GM12878 (cell line): ENCODE measurements at regions not wholly inside any gene's neighbourhood (a gene's known extent, or its start where the extent isn't known, plus 50 kb on each side); places are given as distances from the start of the nearest gene placed in this dataset.

Experiments
- ATAC-seq: fragments of 200-7000 bp; cut with Tn5 transposase; 3 replicates; pipeline ENCODE4 v1.9.1; 2020; ENCODE audit warnings: mild to moderate bottlenecking, moderate library complexity
- BruUV-seq: library from RNA; stranded (reverse); fragments of 400-500 nt; replicated peaks from 2 replicates; lab custom pipeline; 2021; lab: Mats Ljungman, UMichigan
- CTCF ChIA-PET: fragments of 300-600 bp; sonication (Branson Sonifier 250); formaldehyde crosslinking; extraction: SDS; loops from one replicate; lab custom pipeline; 2021; ENCODE audit warnings: inconsistent platforms; lab: Yijun Ruan, JAX
- POLR2A ChIA-PET: fragments of 350-600 bp; formaldehyde crosslinking; extraction: SDS; loops from one replicate; lab custom pipeline; 2021; ENCODE audit warnings: inconsistent platforms; lab: Charles Lee
- RAD21 ChIA-PET: fragments of 300-600 bp; sonication (Branson Sonifier 250); formaldehyde crosslinking; loops from one replicate; lab custom pipeline; 2023; ENCODE audit warnings: antibody characterized with exemption; ENCODE audit not compliant: unreplicated experiment; lab: Charles Lee
- SMC1A ChIA-PET: fragments of 300-600 bp; sonication (Branson Sonifier 250); formaldehyde crosslinking; loops from one replicate; lab custom pipeline; 2023; ENCODE audit not compliant: unreplicated experiment, uncharacterized antibody; lab: Charles Lee
- DNase-seq: peaks from one replicate; pipeline ENCODE4 v3.0.0-alpha.2; 2011; ENCODE audit warnings: low read depth, low spot score
- FAIRE-seq: peaks from 3 replicates; lab custom pipeline; 2011; peaks lifted over from hg19 to GRCh38; lab: Jason Lieb, UNC
- H2AFZ ChIP-seq: 2 replicates; pipeline ENCODE4 v1.6.0; 2011; ENCODE audit warnings: low read depth, low read length, control low read depth; ENCODE audit not compliant: control insufficient read depth
- H3K27ac ChIP-seq: 2 replicates; pipeline ENCODE4 v1.5.1; 2011; ENCODE audit warnings: control low read depth; ENCODE audit not compliant: control insufficient read depth, insufficient read depth
- H3K27me3 ChIP-seq, 2 experiments: replicated peaks in 1 of 2; 2 replicates each; pipeline versions ENCODE4 v1.6.0 to v1.6.1; 2011; ENCODE audit warnings: low read length in 1 of 2; ENCODE audit not compliant: control insufficient read depth in 2 of 2, insufficient read depth in 2 of 2
- H3K36me3 ChIP-seq, 2 experiments: 2 replicates each; pipeline ENCODE4 v1.5.1; 2011; ENCODE audit warnings: low read length in 1 of 2; ENCODE audit not compliant: control insufficient read depth in 2 of 2, insufficient read depth in 2 of 2
- H3K4me1 ChIP-seq: 2 replicates; pipeline ENCODE4 v1.6.1; 2011; ENCODE audit warnings: mild to moderate bottlenecking, low read length, moderate library complexity, mixed read lengths; ENCODE audit not compliant: control insufficient read depth, insufficient read depth
- H3K4me2 ChIP-seq: 2 replicates; pipeline ENCODE4 v1.6.0; 2011; ENCODE audit warnings: control low read depth; ENCODE audit not compliant: control insufficient read depth, insufficient read depth
- H3K4me3 ChIP-seq: fragments of 200-600 bp; sonication (generic); 2 replicates; pipeline ENCODE4 v1.5.1; 2016
- H3K79me2 ChIP-seq: 2 replicates; pipeline ENCODE4 v1.6.0; 2011; ENCODE audit warnings: low read length; ENCODE audit not compliant: control insufficient read depth, insufficient read depth
- H3K9ac ChIP-seq: 2 replicates; pipeline ENCODE4 v1.8.0; 2011; ENCODE audit warnings: low read length, control low read depth, mixed read lengths; ENCODE audit not compliant: control insufficient read depth, insufficient read depth
- H3K9me3 ChIP-seq: replicated peaks from 3 replicates; pipeline ENCODE4 v1.5.1; 2011; ENCODE audit warnings: mild to moderate bottlenecking, low read length; ENCODE audit not compliant: control insufficient read depth, insufficient read depth
- H4K20me1 ChIP-seq: 2 replicates; pipeline ENCODE4 v1.6.0; 2011; ENCODE audit not compliant: control insufficient read depth, insufficient read depth
- CBX5 ChIP-seq: sonication (generic); IDR thresholded peaks from 2 replicates; pipeline ENCODE4 v1.6.1; 2016; ENCODE audit warnings: low read depth, moderate library complexity, mild to moderate bottlenecking, inconsistent platforms
- KAT2A ChIP-seq: conservative IDR thresholded peaks from 2 replicates; pipeline ENCODE4 v1.6.1; 2011; ENCODE audit warnings: low read depth, low read length; ENCODE audit not compliant: control insufficient read depth
- NKRF ChIP-seq: fragments of 450-650 bp; conservative IDR thresholded peaks from 2 replicates; pipeline ENCODE4 v1.6.1; 2017; ENCODE audit warnings: mild to moderate bottlenecking, moderate library complexity
- POLR2A ChIP-seq: IDR thresholded peaks from 2 replicates; pipeline ENCODE4 v1.6.1; 2011; ENCODE audit warnings: low read depth, mild to moderate bottlenecking, low read length
- POLR2AphosphoS5 ChIP-seq: IDR thresholded peaks from 2 replicates; pipeline ENCODE4 v1.6.1; 2011; ENCODE audit warnings: mild to moderate bottlenecking, low read length, inconsistent platforms
- RFX5 ChIP-seq: IDR thresholded peaks from 2 replicates; pipeline ENCODE4 v1.6.1; 2011; ENCODE audit warnings: low read depth, low read length, improper control_type of control experiment
- TAF1 ChIP-seq: IDR thresholded peaks from 2 replicates; pipeline ENCODE4 v1.6.1; 2011; ENCODE audit warnings: mild to moderate bottlenecking, low read depth, low read length, borderline replicate concordance
- ZBTB40 ChIP-seq: fragments of 450-650 bp; IDR thresholded peaks from 2 replicates; pipeline ENCODE4 v1.6.1; 2016; ENCODE audit warnings: mild to moderate bottlenecking, moderate library complexity, borderline replicate concordance
- ZNF592 ChIP-seq: fragments of 450-650 bp; IDR thresholded peaks from 2 replicates; pipeline ENCODE4 v1.6.1; 2017; ENCODE audit warnings: mild to moderate bottlenecking, moderate library complexity
- WGBS: methylation state at CpG from one replicate; pipeline ENCODE4 v1.1.6; 2016; ENCODE audit warnings: low lambda C conversion rate; ENCODE audit not compliant: insufficient replicate concordance, insufficient coverage; ENCODE audit errors: missing lambda C conversion rate; 5-methylcytosine and 5-hydroxymethylcytosine counted together
- in situ Hi-C: fragments of 300-500 bp; cut with MboI; formaldehyde crosslinking; loops from 9 replicates; pipeline ENCODE4 v1.14.3; 2018; ENCODE audit warnings: mixed read lengths
- intact Hi-C: fragments of 100-400 bp; cut with micrococcal nuclease; formaldehyde crosslinking; loops from one replicate; pipeline ENCODE4 v1.14.2; 2022; ENCODE audit not compliant: unreplicated experiment

- no TSS peak for BruUV-seq
- H3K9me3 ChIP-seq = no peaks in the 10 kb centered on the region
- H2AFZ ChIP-seq = no peak overlapping the region
- peaks cover 3 to 4% of the 10 kb centered on the region in 2 experiments; a peak in 2 of 4 replicates for H3K27me3 ChIP-seq
- ATAC-seq = no peak
- FAIRE-seq = no peak
- WGBS = 39% methylated on average over 6 of the region's 6 CpGs
- H3K4me3 ChIP-seq = no peak overlapping the region
- POLR2A ChIA-PET = no interaction called here
- CTCF ChIA-PET = no interaction called here
- RAD21 ChIA-PET = no interaction called here
- H3K36me3 ChIP-seq = no peaks in the 10 kb centered on the region
- SMC1A ChIA-PET = no interaction called here
- no peaks in the 10 kb centered on the region for H3K79me2 ChIP-seq
- TF ChIP-seq ZBTB40 (no peak), NKRF (no peak), POLR2A (no peak), ZNF592 (no peak), TAF1 (no peak), KAT2A (no peak), POLR2AphosphoS5 (no peak), CBX5 (no peak), RFX5 (no peak)
- H3K9ac ChIP-seq = no peak overlapping the region
- no peak for DNase-seq
- intact Hi-C loops (no loop called here), in situ Hi-C loops (loop anchor here (10.0 kb wide), 2 partner anchors 657 to 907 kb away; no protein-coding TSS in a partner anchor)
- H3K27ac ChIP-seq = no peak overlapping the region
- H3K4me2 ChIP-seq = no peak overlapping the region
- H4K20me1 ChIP-seq = no peaks in the 10 kb centered on the region
- no peaks in the 10 kb centered on the region for H3K4me1 ChIP-seq
These were observed 171.4 kb upstream of the HABP2 start for GRCh38 chr10:113381416-113381815.
